Upper lobe of left lung (tissue), 6 donors: ENCODE measurements at regions not wholly inside any gene's neighbourhood (a gene's known extent, or its start where the extent isn't known, plus 50 kb on each side); places are given as distances from the start of the nearest gene placed in this dataset.

Experiments
- ATAC-seq, 2 donors: fragments of 200-7000 bp; cut with Tn5 transposase; one replicate each; pipeline ENCODE4 v1.9.1; 2022; ENCODE audit warnings: mild to moderate bottlenecking in 2 of 2, moderate library complexity in 2 of 2; ENCODE audit not compliant: low FRiP score in 2 of 2
- DNase-seq, 2 donors: peaks; one replicate each; pipeline ENCODE4 v3.0.0-alpha.2; 2019 to 2020
- H3K27ac ChIP-seq, 4 donors: fragments of 200-600 bp; sonication (generic); one replicate each; pipeline ENCODE4 v1.5.1; 2016 to 2019
- H3K27me3 ChIP-seq, 4 donors: fragments of 200-600 bp; sonication (generic); one replicate each; pipeline ENCODE4 v1.5.1; 2017 to 2019
- H3K36me3 ChIP-seq, 4 donors: fragments of 200-600 bp; sonication (generic); one replicate each; pipeline ENCODE4 v1.5.1; 2016 to 2019
- H3K4me1 ChIP-seq, 4 donors: fragments of 200-600 bp; sonication (generic); one replicate each; pipeline ENCODE4 v1.5.1; 2018 to 2019
- H3K4me3 ChIP-seq, 4 donors: fragments of 200-600 bp; sonication (generic); one replicate each; pipeline ENCODE4 v1.5.1; 2017 to 2019; ENCODE audit warnings: mild to moderate bottlenecking in 2 of 4, moderate library complexity in 1 of 4
- H3K9me3 ChIP-seq, 4 donors: fragments of 200-600 bp; sonication (generic); one replicate each; pipeline ENCODE4 v1.5.1; 2018 to 2019
- CTCF ChIP-seq, 6 experiments: fragments of 450-650 bp in 4 of 6; fragments of 200-600 bp in 2 of 6; sonication (generic) in 2 of 6; IDR thresholded peaks; one replicate each; pipeline ENCODE4 v1.5.1; 2016 to 2019; ENCODE audit warnings: antibody characterized with exemption in 6 of 6
- EP300 ChIP-seq, 4 donors: sonication (generic); formaldehyde crosslinking; IDR thresholded peaks; one replicate each; pipeline ENCODE4 v1.5.1; 2017; ENCODE audit warnings: antibody characterized with exemption in 4 of 4, control low read depth in 2 of 4
- POLR2A ChIP-seq, 4 donors: fragments of 450-650 bp; IDR thresholded peaks; one replicate each; pipeline ENCODE4 v1.5.1; 2016 to 2017; ENCODE audit warnings: antibody characterized with exemption in 4 of 4, mild to moderate bottlenecking in 2 of 4
- POLR2AphosphoS5 ChIP-seq, 2 donors: sonication (generic); formaldehyde crosslinking; IDR thresholded peaks; one replicate each; pipeline ENCODE4 v1.5.1; 2017; ENCODE audit warnings: antibody characterized with exemption in 2 of 2
- WGBS, 2 donors: methylation state at CpG; one replicate each; pipeline ENCODE4 v1.1.5; 2017 to 2018; 5-methylcytosine and 5-hydroxymethylcytosine counted together
- donor health status: DM: no; HTN: no; CAD: no; lungs with moderate emphysema.
- donor health status: DM: no; HTN: yes; CAD: no; lungs with severe emphysema.

- Histone ChIP-seq H3K4me3 (no peak overlapping the region), H3K9me3 (no peaks in the 10 kb centered on the region), H3K4me1 (peaks cover 0 to 5% (median 4%) of the 10 kb centered on the region in 4 donors), H3K27me3 (no peaks in the 10 kb centered on the region), H3K36me3 (no peaks in the 10 kb centered on the region), H3K27ac (no peak overlapping the region)
- no peak for DNase-seq
- TF ChIP-seq POLR2A (IDR thresholded peaks at IDR 0.05) (no peak), POLR2AphosphoS5 (IDR thresholded peaks at IDR 0.05) (no peak), EP300 (IDR thresholded peaks at IDR 0.05) (no peak)
- ATAC-seq = no peak
- WGBS, 2 donors = 79 to 82% methylated on average over 2 of the region's 2 CpGs
These were observed 190.3 kb upstream of the SEMA6A start for GRCh38 chr5:116764941-116765340.

GRCh38 chr5:116763987-116764866 is 189.6 kb upstream of the SEMA6A start:
- H3K36me3 ChIP-seq = no peaks in the 10 kb centered on the region
- H3K27me3 ChIP-seq = no peaks in the 10 kb centered on the region
- TF ChIP-seq EP300 (IDR thresholded peaks at IDR 0.05) (no peak), CTCF (IDR thresholded peaks at IDR 0.05) (no peak), POLR2AphosphoS5 (IDR thresholded peaks at IDR 0.05) (no peak), POLR2A (IDR thresholded peaks at IDR 0.05) (no peak)
- peaks cover 0 to 5% (median 4%) of the 10 kb centered on the region in 4 donors for H3K4me1 ChIP-seq
- 82 to 88% methylated on average over 19 of the region's 19 CpGs for WGBS, 2 donors
- no peak overlapping the region for H3K4me3 ChIP-seq
- H3K27ac ChIP-seq = no peak overlapping the region
- H3K9me3 ChIP-seq = no peaks in the 10 kb centered on the region
- ATAC-seq (no peak), DNase-seq (peak in 1 of 2 donors; percentile 25)

GRCh38 chr5:116759860-116760640 is 185.4 kb upstream of the SEMA6A start:
- H3K36me3 ChIP-seq = no peaks in the 10 kb centered on the region
- no peak for TF ChIP-seq POLR2A (IDR thresholded peaks at IDR 0.05)
- no peak for TF ChIP-seq CTCF (IDR thresholded peaks at IDR 0.05)
- TF ChIP-seq POLR2AphosphoS5 (IDR thresholded peaks at IDR 0.05) = no peak
- TF ChIP-seq EP300 (IDR thresholded peaks at IDR 0.05) = no peak
- 76 to 81% methylated on average over 10 of the region's 10 CpGs for WGBS, 2 donors
- H3K4me1 ChIP-seq = peaks cover 0 to 5% (median 0%) of the 10 kb centered on the region in 4 donors
- peak in 1 of 2 donors; percentile 13 for DNase-seq
- ATAC-seq = no peak
- H3K4me3 ChIP-seq = no peak overlapping the region
- H3K9me3 ChIP-seq = no peaks in the 10 kb centered on the region
- H3K27ac ChIP-seq = no peak overlapping the region
- no peaks in the 10 kb centered on the region for H3K27me3 ChIP-seq

GRCh38 chr5:116757326-116757725 is 182.7 kb upstream of the SEMA6A start:
- Histone ChIP-seq H3K4me1 (peaks cover 0 to 5% (median 0%) of the 10 kb centered on the region in 4 donors), H3K36me3 (no peaks in the 10 kb centered on the region), H3K9me3 (no peaks in the 10 kb centered on the region), H3K4me3 (no peak overlapping the region), H3K27me3 (no peaks in the 10 kb centered on the region), H3K27ac (no peak overlapping the region)
- DNase-seq (no peak), ATAC-seq (no peak)
- WGBS, 2 donors = 65 to 83% methylated on average over 1 of the region's 1 CpG
- TF ChIP-seq EP300 (IDR thresholded peaks at IDR 0.05) (no peak), POLR2AphosphoS5 (IDR thresholded peaks at IDR 0.05) (no peak), POLR2A (IDR thresholded peaks at IDR 0.05) (no peak), CTCF (IDR thresholded peaks at IDR 0.05) (no peak)

- Histone ChIP-seq H3K27me3 (no peaks in the 10 kb centered on the region), H3K4me3 (no peak overlapping the region), H3K36me3 (no peaks in the 10 kb centered on the region), H3K9me3 (no peaks in the 10 kb centered on the region), H3K27ac (no peak overlapping the region), H3K4me1 (peaks cover 0 to 5% (median 0%) of the 10 kb centered on the region in 4 donors)
- WGBS, 2 donors = 84 to 90% methylated on average over 1 of the region's 1 CpG
- TF ChIP-seq EP300 (IDR thresholded peaks at IDR 0.05) = no peak
- no peak for TF ChIP-seq POLR2AphosphoS5 (IDR thresholded peaks at IDR 0.05)
- TF ChIP-seq POLR2A (IDR thresholded peaks at IDR 0.05) = no peak
- no peak for TF ChIP-seq CTCF (IDR thresholded peaks at IDR 0.05)
- ATAC-seq = no peak
- DNase-seq = no peak
These were observed 181.9 kb upstream of the SEMA6A start for GRCh38 chr5:116756531-116756930.
